T47D (cell line): ENCODE measurements at regions not wholly inside any gene's neighbourhood (a gene's known extent, or its start where the extent isn't known, plus 50 kb on each side); places are given as distances from the start of the nearest gene placed in this dataset.
"Not testable (repeated sequence)": the region's sequence is repeated elsewhere in the genome, so short reads cannot be mapped to it uniquely, and the experiment has no call there.

Source experiments
- DNase-seq, 2 experiments: peaks; one replicate each; pipeline versions ENCODE4 v3.0.0 to v3.0.0-alpha.2; 2011 to 2012; ENCODE audit warnings: low read depth in 1 of 2, low spot score in 1 of 2
- JUND ChIP-seq: IDR thresholded peaks from 2 replicates; pipeline ENCODE4 v1.6.1; 2012; ENCODE audit warnings: low read depth
- in situ Hi-C: cut with HindIII; loops from 2 replicates; pipeline ENCODE4 v1.10.0; 2016; ENCODE audit warnings: low sequenced_read_pairs, low pct_unique_long_range_greater_than_20kb

- no peak for DNase-seq
- TF ChIP-seq JUND: no peak
- in situ Hi-C loops: no loop called here
Measured at GRCh38 chr7:65317372-65317771, 56.3 kb upstream of the ZNF92 start.

- in situ Hi-C loops: no loop called here
- DNase-seq: no peak
- no peak for TF ChIP-seq JUND
Measured at GRCh38 chr7:65310761-65311160, 62.9 kb upstream of the ZNF92 start.

GRCh38 chr7:65308300-65308678 lies 65.4 kb upstream of the ZNF92 start:
- in situ Hi-C loops: no loop called here
- DNase-seq: no peak
- no peak for TF ChIP-seq JUND

- no peak for TF ChIP-seq JUND
- in situ Hi-C loops: no loop called here
- peak; percentile 55 to 65 for DNase-seq
Measured at GRCh38 chr7:65307651-65308299, 65.9 kb upstream of the ZNF92 start.

GRCh38 chr7:65304175-65304574 lies 69.5 kb upstream of the ZNF92 start:
- in situ Hi-C loops: no loop called here
- no peak for TF ChIP-seq JUND
- DNase-seq: no peak

GRCh38 chr7:65302883-65303282 lies 70.8 kb upstream of the ZNF92 start:
- DNase-seq: no peak
- no peak for TF ChIP-seq JUND
- in situ Hi-C loops: no loop called here

GRCh38 chr7:65301007-65301406 lies 72.6 kb upstream of the ZNF92 start:
- TF ChIP-seq JUND: no peak

GRCh38 chr7:65295409-65295808 lies 78.2 kb upstream of the ZNF92 start:
- no peak for DNase-seq
- in situ Hi-C loops: no loop called here
- TF ChIP-seq JUND: no peak

More at GRCh38 chr7:65301007-65301406, 72.6 kb upstream of the ZNF92 start:
- no peak for DNase-seq
- in situ Hi-C loops: no loop called here

GRCh38 chr7:65290340-65290739 lies 83.3 kb upstream of the ZNF92 start:
- in situ Hi-C loops: not testable (repeated sequence)

GRCh38 chr7:65287023-65287422 lies 86.6 kb upstream of the ZNF92 start:
- in situ Hi-C loops: no loop called here
- no peak for TF ChIP-seq JUND
- no peak for DNase-seq

More at GRCh38 chr7:65290340-65290739, 83.3 kb upstream of the ZNF92 start:
- not testable (repeated sequence) for DNase-seq

- in situ Hi-C loops: no loop called here
- TF ChIP-seq JUND: no peak
- DNase-seq: no peak
Measured at GRCh38 chr7:65285906-65286864, 87.5 kb upstream of the ZNF92 start.

GRCh38 chr7:65285241-65285640 lies 88.4 kb upstream of the ZNF92 start:
- in situ Hi-C loops: not testable (repeated sequence)

GRCh38 chr7:65279795-65280194 lies 93.9 kb upstream of the ZNF92 start:
- no peak for TF ChIP-seq JUND
- DNase-seq: no peak
- in situ Hi-C loops: no loop called here

More at GRCh38 chr7:65285241-65285640, 88.4 kb upstream of the ZNF92 start:
- not testable (repeated sequence) for DNase-seq
